NCI-H146 treated with DMSO at 0.1 percent for 48 hours (cell line): ENCODE measurements at regions not wholly inside any gene's neighbourhood (a gene's known extent, or its start where the extent isn't known, plus 50 kb on each side); places are given as distances from the start of the nearest gene placed in this dataset.
"Not testable (repeated sequence)": the region's sequence is repeated elsewhere in the genome, so short reads cannot be mapped to it uniquely, and the experiment has no call there.

ENCODE experiments used
- DNase-seq: peaks from one replicate; lab custom pipeline; 2025; ENCODE audit not compliant: unreplicated experiment; lab: John Stamatoyannopoulos, UW

DNA sequence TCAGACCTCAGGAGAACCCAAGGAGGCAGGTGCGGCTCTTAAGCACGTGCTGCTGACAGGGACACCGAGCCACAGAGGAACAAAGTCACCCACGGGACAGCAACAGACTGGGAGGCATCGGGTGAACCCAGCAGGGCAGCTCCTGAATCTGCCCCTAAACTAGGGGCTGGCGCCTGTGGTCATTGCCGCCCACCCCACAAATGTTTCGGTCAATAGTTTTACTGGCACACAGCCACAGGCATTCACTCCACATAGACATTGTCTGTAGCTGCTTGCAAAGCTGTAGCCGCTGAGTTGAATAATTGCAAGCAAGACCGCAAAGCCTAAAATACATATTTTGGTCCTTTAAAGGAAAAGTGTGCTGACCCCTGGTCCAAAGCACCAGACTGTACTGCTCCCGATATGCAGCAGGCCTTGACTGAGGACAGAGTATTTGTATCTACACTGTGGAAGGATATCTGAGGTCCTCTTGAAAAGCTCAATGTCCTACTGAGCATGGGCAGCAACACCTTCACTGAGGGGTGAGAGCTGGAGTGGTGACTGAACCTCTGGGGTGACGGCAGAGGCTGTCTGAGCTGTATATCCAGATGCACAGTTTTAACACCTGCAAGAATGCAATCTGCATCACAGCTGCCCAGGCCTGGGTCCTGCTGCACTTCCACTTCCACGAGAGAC, 310.3 kb downstream of the THBS2 start:
- no peak for DNase-seq

DNA sequence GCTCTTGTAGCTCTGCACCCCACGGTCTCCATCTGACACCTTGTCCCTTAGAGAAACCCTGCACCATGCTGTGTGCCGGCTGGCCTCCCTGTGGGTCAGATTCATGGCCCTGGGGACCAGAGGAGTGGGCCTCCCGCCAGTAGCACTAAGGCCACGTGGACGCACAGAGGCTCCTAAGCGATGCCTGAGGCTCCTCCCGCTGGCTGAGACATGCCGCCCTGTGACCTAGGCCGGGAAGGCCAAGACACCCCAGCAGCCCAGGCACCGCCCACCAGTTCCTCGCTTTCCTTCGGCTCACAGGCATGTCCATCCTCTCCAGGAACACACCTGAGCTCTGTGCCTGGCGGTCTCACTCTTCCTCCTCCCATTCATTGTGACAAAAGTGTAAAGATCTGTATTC, 311.0 kb downstream of the THBS2 start:
- DNase-seq = no peak

DNA sequence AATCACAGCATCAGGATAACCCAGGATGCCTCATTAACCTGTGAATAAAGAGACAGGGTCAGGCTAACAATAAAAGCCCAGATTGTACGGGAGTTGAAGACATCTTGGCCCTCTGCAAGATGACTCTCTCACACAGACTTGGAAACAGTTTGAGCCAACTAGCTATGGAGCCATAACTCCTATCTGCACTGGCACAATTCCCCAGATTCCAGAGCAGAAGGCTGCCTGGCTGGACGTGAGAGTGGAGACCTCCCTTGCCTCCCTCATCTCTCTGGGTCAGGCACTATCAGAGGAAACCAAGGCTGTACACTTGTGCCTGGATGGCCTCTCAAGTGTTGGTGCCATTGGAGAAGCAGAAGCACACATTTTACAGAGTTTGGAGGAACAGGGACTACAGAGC, 312.6 kb downstream of the THBS2 start:
- DNase-seq = no peak

DNA sequence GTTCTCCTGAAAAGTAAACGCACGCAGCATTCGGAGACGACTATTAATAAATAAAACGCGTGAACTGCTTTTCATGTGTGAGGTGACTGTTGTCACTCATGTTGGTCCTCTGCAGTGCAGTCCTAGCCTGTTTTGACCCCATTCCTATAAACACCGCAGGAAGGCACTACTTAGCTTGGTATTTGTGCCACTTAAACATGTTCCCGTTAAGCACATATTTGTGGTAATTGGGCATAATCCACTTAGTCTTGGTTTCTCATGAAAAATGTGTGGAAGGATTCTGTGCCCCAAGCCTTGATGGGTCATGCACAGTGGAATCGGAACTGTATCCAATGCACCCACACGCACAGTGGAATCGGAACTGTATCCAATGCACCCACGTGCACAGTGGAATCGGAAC, 313.9 kb downstream of the THBS2 start:
- DNase-seq = no peak

DNA sequence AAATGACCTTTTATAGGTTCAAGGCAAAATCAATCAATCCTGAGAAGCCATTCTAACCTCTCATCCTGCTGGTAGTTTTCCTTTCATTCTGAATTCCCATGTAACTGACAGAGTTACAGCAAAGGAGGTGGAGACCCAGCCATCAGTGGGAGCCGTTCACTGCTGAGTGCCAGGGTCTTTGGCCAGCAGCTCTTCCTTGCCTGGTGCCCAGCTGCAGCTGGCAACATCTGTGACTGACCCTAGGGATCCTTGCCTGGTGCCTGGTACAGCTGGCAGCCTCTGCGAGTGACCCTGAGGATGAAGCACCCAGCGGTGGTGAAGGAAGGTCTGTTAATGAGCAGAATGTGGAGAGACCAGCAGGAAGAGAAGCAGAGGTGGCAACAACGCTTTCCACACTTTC, 314.6 kb downstream of the THBS2 start:
- no peak for DNase-seq

DNA sequence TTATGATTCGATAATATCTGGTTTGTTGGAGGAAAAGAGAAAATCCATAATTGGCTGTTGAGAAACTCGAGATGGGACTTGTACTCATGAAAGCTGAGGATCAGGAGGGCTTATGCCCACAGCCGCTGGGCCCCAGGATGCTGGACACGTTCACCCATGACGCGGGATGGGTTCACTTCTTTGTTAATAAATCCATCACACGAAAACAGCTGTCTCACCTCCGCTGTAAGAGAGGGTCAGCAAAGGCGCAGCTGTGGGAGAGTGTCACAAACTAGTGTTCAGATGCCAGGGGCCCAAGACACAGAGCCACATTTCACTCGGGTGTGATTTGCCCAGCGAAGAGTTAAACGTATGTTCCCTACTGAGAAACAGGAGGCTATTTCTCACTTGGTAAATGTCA, 315.1 kb downstream of the THBS2 start:
- DNase-seq = no peak

DNA sequence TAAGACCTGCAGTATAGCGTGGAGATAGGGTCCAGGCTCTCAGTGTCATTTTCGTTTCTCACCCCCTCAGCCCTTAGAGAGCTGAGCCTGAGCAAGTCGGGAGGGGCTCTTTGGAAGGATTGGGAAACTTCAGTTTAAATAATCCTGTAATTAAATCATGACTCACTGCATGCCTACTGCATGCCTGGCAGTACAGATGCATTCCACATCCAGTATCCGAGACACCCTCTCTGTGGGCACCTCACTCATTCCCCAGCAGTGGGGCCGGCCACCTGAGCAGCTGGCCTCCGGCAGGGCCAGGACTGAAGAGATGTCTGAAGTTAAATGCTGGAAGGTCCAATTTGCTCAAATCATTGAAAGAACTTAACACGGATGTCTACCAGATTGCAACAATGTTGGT, 316.6 kb downstream of the THBS2 start:
- no peak for DNase-seq

DNA sequence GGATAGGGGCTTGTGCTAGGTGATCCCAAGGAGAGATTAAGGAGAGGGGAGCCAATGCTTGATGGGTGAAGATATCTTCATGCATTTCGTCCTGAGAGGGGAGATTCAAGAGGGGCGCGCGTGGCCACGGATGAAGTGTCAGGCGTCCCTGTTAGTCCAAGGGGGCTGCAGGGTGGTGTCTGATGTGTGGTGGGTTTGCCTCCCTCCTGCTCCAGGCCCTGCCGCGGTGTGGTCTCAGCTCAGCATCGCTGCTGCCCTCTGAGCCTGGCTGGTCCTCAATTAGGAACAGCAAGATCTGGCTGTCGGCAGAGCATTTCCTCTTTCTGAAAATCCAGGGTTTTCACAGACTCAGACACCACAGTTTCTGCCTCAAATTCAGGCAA, 318.0 kb downstream of the THBS2 start:
- no peak for DNase-seq

DNA sequence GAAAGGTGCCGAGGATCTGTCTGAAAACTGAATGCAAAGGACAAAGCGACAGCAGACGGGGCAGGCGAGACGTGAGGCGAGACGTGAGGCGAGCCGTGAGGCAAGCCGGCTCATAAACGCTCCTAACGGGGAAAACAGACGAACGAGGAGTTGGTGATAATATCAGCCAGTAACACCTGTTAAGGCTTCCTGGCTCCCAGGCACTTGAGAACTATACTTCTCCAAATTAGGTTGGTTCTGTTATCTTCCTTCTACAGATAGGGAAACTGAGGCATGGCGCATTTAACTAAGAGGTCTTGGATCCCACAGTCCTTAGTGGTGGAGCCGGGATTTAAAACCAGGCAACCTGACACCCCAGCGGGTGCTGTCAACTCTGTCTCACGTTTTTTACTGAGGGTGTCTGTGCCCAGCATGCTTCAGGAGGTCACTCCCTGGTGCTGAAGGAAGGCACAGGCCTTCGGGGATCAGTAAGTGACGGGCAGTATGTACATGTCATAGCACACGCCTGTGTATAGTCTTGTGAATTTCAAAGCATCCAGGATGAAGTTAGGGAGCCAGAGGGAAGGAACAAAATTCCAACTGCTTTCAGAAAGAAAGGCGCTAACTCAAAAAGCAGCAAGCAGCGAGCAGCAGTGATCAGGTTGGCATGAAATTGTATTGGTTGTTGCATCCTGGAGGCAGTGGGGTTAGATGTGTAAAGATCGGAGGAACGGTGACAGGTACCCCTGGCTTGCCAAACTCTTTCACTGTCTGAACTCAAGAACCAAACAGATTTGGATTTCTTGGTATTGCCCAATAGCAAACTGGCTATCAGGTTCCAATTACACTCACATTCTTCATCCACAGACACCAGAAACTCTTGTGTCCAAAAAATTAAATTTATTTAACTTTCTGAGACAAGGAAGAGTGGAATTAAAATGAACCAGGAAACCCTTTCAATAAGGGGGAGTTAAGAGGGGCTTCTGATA, 318.7 kb downstream of the THBS2 start:
- no peak for DNase-seq

DNA sequence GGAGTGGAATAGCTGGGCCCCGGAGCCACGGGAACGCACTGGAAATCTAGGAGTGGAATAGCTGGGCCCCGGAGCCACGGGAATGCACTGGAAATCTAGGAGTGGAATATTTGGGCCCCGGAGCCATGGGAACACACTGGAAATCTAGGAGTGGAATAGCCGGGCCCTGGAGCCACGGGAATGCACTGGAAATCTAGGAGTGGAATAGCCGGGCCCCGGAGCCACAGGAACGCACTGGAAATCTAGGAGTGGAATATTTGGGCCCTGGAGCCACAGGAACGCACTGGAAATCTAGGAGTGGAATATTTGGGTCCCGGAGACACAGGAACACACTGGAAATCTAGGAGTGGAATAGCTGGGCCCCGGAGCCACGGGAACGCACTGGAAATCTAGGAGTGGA, 321.5 kb downstream of the THBS2 start:
- not testable (repeated sequence) for DNase-seq

DNA sequence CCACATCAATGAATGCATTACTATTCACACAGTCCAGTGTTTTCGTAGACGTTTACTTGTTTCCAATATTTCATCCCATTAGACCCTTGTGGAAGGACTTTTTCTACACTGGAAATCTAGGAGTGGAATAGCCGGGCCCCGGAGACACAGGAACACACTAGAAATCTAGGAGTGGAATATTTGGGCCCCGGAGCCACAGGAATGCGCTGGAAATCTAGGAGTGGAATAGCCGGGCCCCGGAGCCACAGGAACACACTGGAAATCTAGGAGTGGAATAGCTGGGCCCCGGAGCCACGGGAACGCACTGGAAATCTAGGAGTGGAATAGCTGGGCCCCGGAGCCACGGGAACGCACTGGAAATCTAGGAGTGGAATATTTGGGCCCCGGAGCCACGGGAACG, 322.6 kb downstream of the THBS2 start:
- not testable (repeated sequence) for DNase-seq

DNA sequence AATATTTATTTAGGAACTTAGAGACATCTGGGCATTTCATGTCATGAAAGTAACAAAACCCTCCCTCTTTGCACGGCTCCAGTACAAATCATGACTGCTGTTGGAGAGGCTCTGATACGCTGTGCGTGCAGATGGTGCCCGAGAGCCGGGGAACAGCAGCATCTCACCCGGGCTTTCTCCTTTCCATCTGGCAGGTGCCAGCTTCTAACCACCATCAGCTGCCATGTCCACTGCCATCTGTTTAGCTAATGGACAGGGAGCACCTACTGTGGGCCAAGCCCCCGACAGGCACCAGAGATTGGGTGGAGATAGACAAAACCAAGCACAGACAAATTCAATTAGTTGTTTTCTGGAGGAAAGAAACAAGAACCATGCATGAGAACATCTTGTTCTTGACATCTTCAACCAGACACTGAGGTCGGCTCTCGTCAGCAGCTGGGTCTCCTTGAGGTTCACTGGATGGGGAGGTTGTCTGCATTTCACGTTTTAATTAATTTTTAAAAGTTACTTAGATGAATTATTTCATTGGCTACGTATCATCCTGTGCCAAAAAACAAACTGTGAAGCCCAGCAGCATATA, 323.7 kb downstream of the THBS2 start:
- no peak for DNase-seq

DNA sequence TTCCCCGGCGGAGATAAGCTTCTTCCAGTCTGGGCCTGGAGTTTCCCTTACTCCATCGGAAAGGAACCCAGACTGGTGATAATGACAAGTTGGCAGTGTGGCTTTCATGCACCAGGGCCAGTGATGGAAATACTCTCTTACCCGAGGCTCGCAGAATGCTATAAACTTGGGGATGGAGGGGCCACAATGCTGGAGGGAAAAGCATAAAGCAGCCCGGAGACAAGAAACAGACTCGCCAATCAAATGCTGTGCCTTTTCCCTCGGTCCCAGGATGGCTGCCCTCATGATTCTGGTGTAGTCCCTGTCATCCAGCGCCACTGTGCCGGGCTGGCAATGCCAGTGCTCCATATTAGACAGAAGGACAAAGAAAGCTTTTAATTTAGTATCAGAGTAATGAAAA, 325.6 kb downstream of the THBS2 start:
- no peak for DNase-seq

DNA sequence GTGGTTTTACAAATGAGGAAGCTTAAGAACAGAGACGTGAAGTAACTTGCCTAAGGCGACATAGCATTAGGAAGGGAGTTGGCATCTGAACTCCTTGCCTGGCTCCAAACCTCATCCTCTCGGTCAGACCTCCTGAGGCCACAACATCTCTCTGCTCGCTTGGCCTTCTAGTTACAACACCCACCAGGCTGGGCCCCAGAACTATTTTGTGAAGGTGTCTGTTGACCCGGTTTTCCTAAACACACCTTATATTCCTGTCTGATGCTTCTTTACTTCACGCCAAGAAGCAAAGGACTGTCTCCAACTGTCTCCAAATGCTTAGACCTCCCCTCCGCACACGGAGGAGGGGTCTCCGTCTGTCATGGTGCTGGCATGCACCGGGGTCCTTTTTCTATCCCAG, 326.6 kb downstream of the THBS2 start:
- no peak for DNase-seq

DNA sequence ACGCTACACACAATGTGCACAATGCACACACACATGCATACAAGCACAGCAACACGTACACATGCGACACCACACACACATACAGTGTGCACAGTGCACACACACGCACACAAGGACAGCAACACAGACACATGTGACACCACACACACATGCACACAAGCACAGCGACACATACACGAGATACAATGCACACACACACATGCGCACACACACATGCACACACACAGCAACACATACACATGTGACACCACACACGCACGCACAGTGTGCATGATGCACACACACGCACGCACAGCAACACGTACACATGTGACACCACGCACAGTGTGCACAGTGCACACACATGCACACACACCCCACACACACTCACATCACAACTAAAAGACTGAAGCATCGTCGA, 327.3 kb downstream of the THBS2 start:
- DNase-seq = no peak

DNA sequence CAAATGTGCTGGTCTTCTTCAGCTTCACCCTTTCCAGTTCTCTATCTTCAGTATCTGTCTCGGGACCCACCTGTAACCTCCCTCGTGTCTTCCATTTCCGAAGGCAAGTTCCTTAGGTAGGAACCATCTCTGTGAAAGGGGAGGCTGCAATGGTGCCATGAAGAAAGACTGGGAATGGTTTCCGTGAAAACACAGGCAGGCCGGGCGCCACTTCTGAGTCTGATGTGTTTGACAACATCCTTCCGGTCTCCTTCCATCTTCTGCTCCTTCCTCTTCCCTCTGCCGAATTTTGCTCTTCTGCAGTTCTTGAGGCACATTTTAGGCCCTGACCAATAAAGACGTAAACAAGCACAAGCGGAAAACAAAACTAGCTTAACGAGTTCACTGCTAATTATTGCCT, 328.0 kb downstream of the THBS2 start:
- DNase-seq = no peak

DNA sequence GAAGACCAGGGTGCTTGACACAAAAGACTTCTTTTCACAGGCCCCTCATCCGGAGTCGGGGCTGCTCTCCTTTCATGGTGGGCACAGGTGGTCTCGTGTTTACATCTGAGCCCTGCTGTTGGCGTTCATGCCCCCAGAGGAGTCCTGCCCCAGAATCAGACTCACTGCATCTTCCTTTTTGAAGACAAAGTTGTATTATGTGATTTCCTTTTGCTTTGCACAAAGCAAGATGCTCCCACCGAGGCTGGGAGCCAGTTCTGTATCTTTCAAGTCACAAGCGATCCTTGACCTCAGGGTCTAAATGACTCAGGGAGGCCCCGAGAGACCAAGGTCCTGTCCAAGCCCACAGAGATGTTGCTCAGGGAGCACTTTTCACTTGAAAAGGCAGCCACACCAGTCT, 330.5 kb downstream of the THBS2 start:
- DNase-seq = no peak

DNA sequence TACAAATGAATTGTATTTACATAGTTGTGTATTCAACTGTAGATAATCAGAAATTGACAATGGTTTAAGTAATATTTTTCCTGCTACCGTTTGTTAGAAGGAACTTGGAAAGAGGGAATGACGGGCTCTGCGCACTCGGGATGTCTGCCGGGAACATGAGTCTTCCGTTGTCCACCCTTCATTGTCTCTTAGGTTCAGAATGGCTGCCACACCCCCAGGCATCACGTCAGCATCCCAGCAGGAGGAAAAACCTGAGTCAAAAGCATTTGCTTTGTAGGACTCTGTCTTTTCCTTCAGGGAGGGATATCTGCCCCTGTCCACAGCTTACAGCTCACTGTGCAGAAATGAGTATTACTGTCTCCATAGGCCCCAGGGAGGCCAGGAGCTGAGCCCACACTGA, 331.2 kb downstream of the THBS2 start:
- no peak for DNase-seq

DNA sequence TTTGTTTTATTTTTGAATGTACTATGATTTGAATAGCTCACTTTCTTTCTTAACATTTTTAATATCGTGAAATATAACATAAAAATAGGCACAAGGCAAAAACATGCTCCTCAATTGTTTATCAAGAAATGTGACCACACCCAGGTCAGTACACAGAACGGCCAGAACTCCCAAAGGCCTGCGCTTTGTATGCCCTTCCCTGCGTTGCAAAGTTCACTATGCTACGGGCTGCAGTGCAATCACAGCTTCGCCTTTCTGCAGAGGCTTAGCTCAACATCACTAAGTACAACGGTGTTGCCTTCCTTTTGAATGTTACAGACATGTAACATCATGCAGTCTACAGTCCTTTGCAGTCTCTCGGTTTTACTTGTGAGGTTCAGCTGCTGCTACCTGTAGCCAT, 333.4 kb downstream of the THBS2 start:
- DNase-seq = no peak

DNA sequence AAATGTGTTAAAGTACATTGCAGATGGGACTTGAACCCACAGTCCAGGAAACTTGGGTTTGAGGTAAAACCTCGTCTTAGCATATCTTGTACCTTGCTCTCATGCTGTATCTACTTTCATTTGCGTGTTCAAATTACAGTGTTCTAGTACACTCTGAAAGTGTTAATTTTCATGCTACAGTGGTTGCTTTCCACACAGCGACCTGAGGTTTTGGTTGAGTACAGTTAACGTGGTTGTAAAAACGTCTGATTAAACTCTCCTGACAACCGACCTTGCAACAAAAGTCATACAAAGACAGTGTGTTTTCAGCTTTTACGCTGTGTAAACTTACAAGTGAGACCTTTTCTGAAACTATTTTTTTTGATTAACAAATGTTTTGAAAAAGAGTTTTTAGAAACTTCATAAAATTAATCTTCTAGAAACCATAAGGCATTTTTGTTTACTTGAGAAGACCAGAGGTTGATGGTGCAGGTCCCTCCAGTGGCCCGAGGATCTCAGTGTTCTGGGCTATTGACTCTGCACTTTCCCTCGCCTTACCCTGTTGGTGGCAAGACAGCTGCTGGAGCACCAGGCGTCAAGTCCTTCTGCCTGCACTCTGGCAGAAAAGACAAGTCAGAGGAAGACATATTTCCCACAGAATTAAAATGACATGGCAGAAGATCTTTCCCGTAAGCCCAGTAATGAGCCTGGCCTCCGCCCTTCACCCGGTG, 334.0 kb downstream of the THBS2 start:
- no peak for DNase-seq

DNA sequence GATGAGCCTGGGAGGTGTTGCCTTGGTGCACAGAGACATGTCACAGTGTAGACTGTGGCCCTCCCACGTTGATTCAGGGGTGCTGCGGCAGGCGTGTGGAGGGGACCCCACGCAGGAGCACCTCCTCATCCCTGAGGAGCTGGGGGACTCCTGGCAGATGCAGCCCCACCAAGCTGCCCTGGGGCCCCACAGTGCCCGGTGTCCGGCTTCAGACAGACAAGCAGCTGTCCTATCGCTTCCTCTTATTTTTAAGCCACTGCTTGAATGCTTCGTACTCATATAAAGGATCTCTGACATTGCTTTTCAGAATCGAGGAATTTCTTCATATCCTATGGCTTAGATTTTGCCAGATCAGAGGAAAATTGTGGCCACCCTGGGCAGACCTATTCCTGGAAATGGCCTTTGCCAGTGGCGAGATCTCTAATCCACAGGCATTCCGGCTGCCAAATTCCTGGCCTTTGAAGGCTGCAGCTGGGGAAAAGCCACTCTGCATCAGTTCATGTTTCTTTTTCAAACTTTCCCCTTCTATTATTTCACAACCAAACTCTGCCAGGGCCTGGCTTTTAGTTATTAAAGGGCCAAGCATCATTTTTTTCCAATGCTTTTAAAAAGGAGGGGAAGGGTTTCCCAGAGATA, 337.0 kb downstream of the THBS2 start:
- no peak for DNase-seq
